Transverse colon (tissue), 4 donors: ENCODE measurements at regions not wholly inside any gene's neighbourhood (a gene's known extent, or its start where the extent isn't known, plus 50 kb on each side); places are given as distances from the start of the nearest gene placed in this dataset.
"Not testable (repeated sequence)": the region's sequence is repeated elsewhere in the genome, so short reads cannot be mapped to it uniquely, and the experiment has no call there.

Source experiments
- DNase-seq: peaks from one replicate; pipeline ENCODE4 v3.0.0-alpha.2; 2019
- H3K27ac ChIP-seq, 4 donors: fragments of 200-600 bp; sonication (generic); 2 replicates each; pipeline ENCODE4 v1.5.1; 2016 to 2018; ENCODE audit warnings: inconsistent platforms in 4 of 4
- H3K27me3 ChIP-seq: fragments of 200-600 bp; sonication (generic); 2 replicates; pipeline ENCODE4 v1.5.1; 2017; ENCODE audit warnings: inconsistent platforms
- H3K36me3 ChIP-seq, 4 donors: fragments of 200-600 bp; sonication (generic); 2 replicates each; pipeline ENCODE4 v1.5.1; 2017 to 2019; ENCODE audit warnings: inconsistent platforms in 4 of 4
- H3K4me1 ChIP-seq, 4 donors: fragments of 200-600 bp; sonication (generic); 2 replicates each; pipeline ENCODE4 v1.5.1; 2017 to 2020; ENCODE audit warnings: inconsistent platforms in 4 of 4
- H3K4me3 ChIP-seq, 4 donors: fragments of 200-600 bp; sonication (generic); 1 replicate in 1 of 4; 2 replicates in 3 of 4; pipeline versions ENCODE4 v1.5.1 to v1.6.1; 2017 to 2019; ENCODE audit warnings: inconsistent platforms in 4 of 4
- H3K9me3 ChIP-seq, 2 donors: fragments of 200-600 bp; sonication (generic); 2 replicates each; pipeline ENCODE4 v1.5.1; 2017 to 2019; ENCODE audit warnings: inconsistent platforms in 2 of 2
- CTCF ChIP-seq, 5 experiments: fragments of 200-600 bp in 3 of 5; fragments of 450-650 bp in 2 of 5; sonication (generic) in 3 of 5; IDR thresholded peaks; 1 replicate in 2 of 5; 2 replicates in 3 of 5; pipeline ENCODE4 v1.5.1; 2016 to 2017; ENCODE audit warnings: antibody characterized with exemption in 5 of 5, inconsistent platforms in 3 of 5, mild to moderate bottlenecking in 2 of 5, moderate library complexity in 1 of 5
- EP300 ChIP-seq: sonication (generic); formaldehyde crosslinking; IDR thresholded peaks from one replicate; pipeline ENCODE4 v1.6.1; 2017; ENCODE audit warnings: antibody characterized with exemption, low read depth
- POLR2A ChIP-seq: fragments of 450-650 bp; IDR thresholded peaks from one replicate; pipeline ENCODE4 v1.6.1; 2016; ENCODE audit warnings: antibody characterized with exemption, mild to moderate bottlenecking, moderate library complexity
- POLR2AphosphoS5 ChIP-seq, 3 donors: sonication (generic); formaldehyde crosslinking; IDR thresholded peaks; one replicate each; pipeline ENCODE4 v1.6.1; 2016; ENCODE audit warnings: antibody characterized with exemption in 3 of 3
- WGBS, 2 donors: methylation state at CpG; one replicate each; pipeline ENCODE4 v1.1.5; 2018; ENCODE audit warnings: low coverage in 1 of 2; 5-methylcytosine and 5-hydroxymethylcytosine counted together
- in situ Hi-C, 4 donors: fragments of 200-750 bp; cut with MboI; loops; one replicate each; pipeline versions ENCODE4 v1.15.0 to v1.15.1; 2017; ENCODE audit warnings: low sequenced_read_pairs in 3 of 4, low pct_ligation_motif_present in 1 of 4, low pct_unique_long_range_greater_than_20kb in 1 of 4
- intact Hi-C: fragments of 100-400 bp; cut with DNase I; formaldehyde crosslinking; loops from one replicate; pipeline ENCODE4 v1.15.1; 2023; ENCODE audit warnings: low total_unique reads

- Histone ChIP-seq H3K27me3 (no peaks in the 10 kb centered on the region), H3K27ac (no peak overlapping the region), H3K4me3 (no peak overlapping the region), H3K36me3 (no peaks in the 10 kb centered on the region), H3K4me1 (no peaks in the 10 kb centered on the region), H3K9me3 (no peaks in the 10 kb centered on the region)
- DNase-seq: no peak
- TF ChIP-seq EP300: no peak
- TF ChIP-seq CTCF (IDR thresholded peaks at IDR 0.05): no peak
- TF ChIP-seq POLR2A: no peak
- TF ChIP-seq POLR2AphosphoS5 (IDR thresholded peaks at IDR 0.05): no peak
- in situ Hi-C loops: no loop called here
- intact Hi-C loops: no loop called here
- WGBS, 2 donors: 64 to 89% methylated on average over 1 to 3 of the region's 3 CpGs
Observed at GRCh38 chr9:115687356-115687755, 466.2 kb upstream of the PAPPA start.

- DNase-seq: no peak
- Histone ChIP-seq H3K9me3 (no peaks in the 10 kb centered on the region), H3K27me3 (no peaks in the 10 kb centered on the region), H3K4me1 (no peaks in the 10 kb centered on the region), H3K27ac (no peak overlapping the region), H3K36me3 (no peaks in the 10 kb centered on the region), H3K4me3 (no peak overlapping the region)
- in situ Hi-C loops (no loop called here), intact Hi-C loops (no loop called here)
- 63 to 73% methylated on average over 1 of the region's 1 CpG for WGBS, 2 donors
- TF ChIP-seq EP300 (no peak), CTCF (IDR thresholded peaks at IDR 0.05) (no peak), POLR2A (no peak), POLR2AphosphoS5 (IDR thresholded peaks at IDR 0.05) (no peak)
Observed at GRCh38 chr9:115689331-115689730, 464.3 kb upstream of the PAPPA start.

GRCh38 chr9:115690786-115691496, 462.6 kb upstream of the PAPPA start:
- no peak for DNase-seq
- in situ Hi-C loops: no loop called here
- Histone ChIP-seq H3K4me3 (no peak overlapping the region), H3K36me3 (no peaks in the 10 kb centered on the region), H3K9me3 (no peaks in the 10 kb centered on the region), H3K27ac (no peak overlapping the region), H3K4me1 (no peaks in the 10 kb centered on the region), H3K27me3 (no peaks in the 10 kb centered on the region)
- intact Hi-C loops: no loop called here
- TF ChIP-seq POLR2A: no peak
- no peak for TF ChIP-seq CTCF (IDR thresholded peaks at IDR 0.05)
- TF ChIP-seq POLR2AphosphoS5 (IDR thresholded peaks at IDR 0.05): no peak
- TF ChIP-seq EP300: no peak
- 63 to 69% methylated on average over 5 of the region's 5 CpGs for WGBS, 2 donors

- no peak overlapping the region for H3K4me3 ChIP-seq
- H3K27me3 ChIP-seq: no peaks in the 10 kb centered on the region
- DNase-seq: no peak
- H3K27ac ChIP-seq: no peak overlapping the region
- no peaks in the 10 kb centered on the region for H3K36me3 ChIP-seq
- TF ChIP-seq POLR2AphosphoS5 (IDR thresholded peaks at IDR 0.05) (no peak), POLR2A (no peak), CTCF (IDR thresholded peaks at IDR 0.05) (no peak), EP300 (no peak)
- no peaks in the 10 kb centered on the region for H3K9me3 ChIP-seq
- intact Hi-C loops (no loop called here), in situ Hi-C loops (no loop called here)
- 78 to 94% methylated on average over 2 to 3 of the region's 3 CpGs for WGBS, 2 donors
- H3K4me1 ChIP-seq: no peaks in the 10 kb centered on the region
Observed at GRCh38 chr9:115691693-115692092, 461.9 kb upstream of the PAPPA start.

- H3K4me1 ChIP-seq, H3K9me3 ChIP-seq, H3K27ac ChIP-seq, intact Hi-C loops, in situ Hi-C loops, H3K36me3 ChIP-seq, H3K4me3 ChIP-seq, H3K27me3 ChIP-seq, DNase-seq: not testable (repeated sequence)
- 56 to 67% methylated on average over 1 to 2 of the region's 2 CpGs for WGBS, 2 donors
Observed at GRCh38 chr9:115692868-115693267, 460.7 kb upstream of the PAPPA start.
